22Rv1 (cell line): ENCODE measurements at regions not wholly inside any gene's neighbourhood (a gene's known extent, or its start where the extent isn't known, plus 50 kb on each side); places are given as distances from the start of the nearest gene placed in this dataset.

ENCODE experiments used
- CTCF ChIP-seq: fragments of 450-650 bp; IDR thresholded peaks from 2 replicates; pipeline ENCODE4 v1.5.1; 2017; ENCODE audit warnings: mild to moderate bottlenecking
- ZFX ChIP-seq: fragments of 450-650 bp; IDR thresholded peaks from 2 replicates; pipeline ENCODE4 v1.6.1; 2017; ENCODE audit warnings: antibody characterized with exemption, borderline replicate concordance

- no peak for TF ChIP-seq CTCF
- no peak for TF ChIP-seq ZFX
Observed at GRCh38 chr2:162908567-162908966, 70.0 kb upstream of the KCNH7 start.
